Endothelial cell (in vitro differentiated cells): ENCODE measurements at regions not wholly inside any gene's neighbourhood (a gene's known extent, or its start where the extent isn't known, plus 50 kb on each side); places are given as distances from the start of the nearest gene placed in this dataset.

Experiments used
- DNase-seq: peaks from one replicate; pipeline ENCODE4 v3.0.0; 2021; ENCODE audit warnings: low spot score
- H3K27ac Mint-ChIP-seq: one replicate; pipeline ENCODE4 v1.8.0; 2021; ENCODE audit warnings: mixed read lengths, inconsistent platforms; ENCODE audit not compliant: unreplicated experiment
- H3K27me3 Mint-ChIP-seq: one replicate; pipeline ENCODE4 v1.8.0; 2021; ENCODE audit warnings: mild to moderate bottlenecking, moderate library complexity, mixed read lengths, inconsistent platforms; ENCODE audit not compliant: unreplicated experiment
- H3K36me3 Mint-ChIP-seq: one replicate; pipeline ENCODE4 v1.8.0; 2021; ENCODE audit warnings: mild to moderate bottlenecking, low read depth, mixed read lengths, inconsistent platforms; ENCODE audit not compliant: unreplicated experiment
- H3K4me1 Mint-ChIP-seq: one replicate; pipeline ENCODE4 v1.8.0; 2021; ENCODE audit warnings: mild to moderate bottlenecking, mixed read lengths, inconsistent platforms; ENCODE audit not compliant: unreplicated experiment
- H3K4me3 Mint-ChIP-seq: one replicate; pipeline ENCODE4 v1.8.0; 2021; ENCODE audit warnings: mild to moderate bottlenecking, mixed read lengths, inconsistent platforms; ENCODE audit not compliant: unreplicated experiment
- H3K9me3 Mint-ChIP-seq: one replicate; pipeline ENCODE4 v1.8.0; 2021; ENCODE audit warnings: mixed read lengths, inconsistent platforms; ENCODE audit not compliant: unreplicated experiment
- CTCF ChIP-seq: fragments of 200-600 bp; sonication (generic); IDR thresholded peaks from one replicate; pipeline ENCODE4 v1.5.0; 2021; ENCODE audit warnings: antibody characterized with exemption; ENCODE audit not compliant: unreplicated experiment

- Mint-ChIP-seq H3K4me1 (no peaks in the 10 kb centered on the region), H3K4me3 (no peak overlapping the region), H3K27me3 (no peaks in the 10 kb centered on the region), H3K27ac (no peak overlapping the region), H3K36me3 (no peaks in the 10 kb centered on the region), H3K9me3 (no peaks in the 10 kb centered on the region)
- no peak for DNase-seq
- no peak for TF ChIP-seq CTCF
Measured at GRCh38 chr2:49298230-49298629, 143.9 kb upstream of the FSHR start.

- Mint-ChIP-seq H3K9me3 (no peaks in the 10 kb centered on the region), H3K4me1 (no peaks in the 10 kb centered on the region), H3K27me3 (no peaks in the 10 kb centered on the region), H3K27ac (no peak overlapping the region), H3K36me3 (no peaks in the 10 kb centered on the region), H3K4me3 (no peak overlapping the region)
- TF ChIP-seq CTCF: no peak
- DNase-seq: no peak
Measured at GRCh38 chr2:49296107-49296867, 142.0 kb upstream of the FSHR start.

DNA sequence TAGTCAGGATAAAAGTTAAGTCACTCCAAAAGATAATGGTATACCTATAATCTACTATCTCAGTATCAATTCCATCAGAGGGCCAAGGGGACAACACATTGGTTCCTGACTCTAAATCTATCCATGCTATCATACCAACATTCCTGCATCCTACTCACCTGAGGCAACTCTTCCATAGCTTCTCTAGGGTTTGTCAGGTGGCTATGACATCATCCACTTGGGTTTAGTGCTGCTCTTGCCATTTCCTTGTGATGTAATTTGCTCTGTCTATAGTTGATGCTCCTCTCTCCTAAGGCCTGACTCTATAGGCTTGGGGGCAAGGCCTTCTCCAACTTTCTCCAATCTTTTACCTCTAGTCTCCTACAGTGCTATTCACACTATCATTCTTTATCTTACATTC lies 139.9 kb upstream of the FSHR start:
- H3K4me1 Mint-ChIP-seq: no peaks in the 10 kb centered on the region
- H3K27me3 Mint-ChIP-seq: no peaks in the 10 kb centered on the region
- TF ChIP-seq CTCF: no peak
- H3K9me3 Mint-ChIP-seq: no peaks in the 10 kb centered on the region
- DNase-seq: no peak
- no peak overlapping the region for H3K27ac Mint-ChIP-seq
- H3K4me3 Mint-ChIP-seq: no peak overlapping the region
- no peaks in the 10 kb centered on the region for H3K36me3 Mint-ChIP-seq

DNA sequence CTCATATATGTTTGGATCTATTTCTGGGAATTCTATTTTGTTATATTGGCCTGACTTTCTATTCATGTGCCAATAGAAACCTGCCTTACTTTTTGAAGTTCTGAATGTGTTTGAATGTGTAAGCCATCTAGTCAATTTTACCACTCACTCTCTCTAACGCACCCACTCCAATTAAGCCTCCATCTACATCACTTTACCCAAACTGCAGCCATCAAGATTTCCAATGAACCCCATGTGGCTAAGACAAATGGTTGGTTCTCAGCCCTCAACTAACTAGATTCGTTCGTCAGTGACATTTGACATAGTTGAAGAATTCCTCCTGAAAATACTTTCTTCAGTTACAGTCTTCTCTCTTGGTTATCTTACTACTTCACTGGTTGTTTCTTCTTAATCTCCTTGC lies 137.3 kb upstream of the FSHR start:
- TF ChIP-seq CTCF: no peak
- no peaks in the 10 kb centered on the region for H3K4me1 Mint-ChIP-seq
- no peak for DNase-seq
- no peaks in the 10 kb centered on the region for H3K36me3 Mint-ChIP-seq
- H3K9me3 Mint-ChIP-seq: no peaks in the 10 kb centered on the region
- H3K27ac Mint-ChIP-seq: no peak overlapping the region
- no peak overlapping the region for H3K4me3 Mint-ChIP-seq
- no peaks in the 10 kb centered on the region for H3K27me3 Mint-ChIP-seq

- Mint-ChIP-seq H3K9me3 (no peaks in the 10 kb centered on the region), H3K4me1 (no peaks in the 10 kb centered on the region), H3K4me3 (no peak overlapping the region), H3K27ac (no peak overlapping the region), H3K36me3 (no peaks in the 10 kb centered on the region), H3K27me3 (no peaks in the 10 kb centered on the region)
- TF ChIP-seq CTCF: no peak
- no peak for DNase-seq
Measured at GRCh38 chr2:49289711-49290110, 135.4 kb upstream of the FSHR start.
